ENCODE measurements at regions not wholly inside any gene's neighbourhood (a gene's known extent, or its start where the extent isn't known, plus 50 kb on each side); places are given as distances from the start of the nearest gene placed in this dataset.

DNA sequence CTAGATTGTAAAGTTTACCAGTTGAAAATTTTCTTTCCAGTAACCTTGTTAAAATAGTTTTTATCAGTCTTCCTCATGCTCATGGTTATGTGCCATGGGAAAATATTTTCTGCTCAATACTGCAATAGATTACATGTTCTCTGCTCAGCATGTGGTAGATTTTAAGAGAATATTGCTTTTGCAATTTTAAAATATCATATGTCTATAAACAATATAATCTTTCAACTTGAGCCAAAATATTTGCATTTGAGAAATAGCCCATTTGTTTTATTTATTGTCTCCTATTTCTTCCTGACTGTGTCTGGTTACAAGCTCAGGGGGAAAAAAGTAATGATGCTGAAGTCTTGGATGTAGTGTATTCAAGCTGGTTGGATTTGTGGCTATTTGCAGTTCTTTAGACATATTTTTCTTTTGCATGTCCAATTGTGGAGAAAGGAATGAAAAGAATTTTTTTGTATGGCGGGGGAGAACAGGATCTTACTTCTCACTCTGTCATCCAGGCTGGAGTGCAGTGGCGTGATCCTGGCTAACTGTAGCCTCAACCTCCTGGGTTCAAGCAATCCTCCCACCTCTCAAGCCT lies 342.6 kb upstream of the NAV3 start:
- TF ChIP-seq, protein P1, sequence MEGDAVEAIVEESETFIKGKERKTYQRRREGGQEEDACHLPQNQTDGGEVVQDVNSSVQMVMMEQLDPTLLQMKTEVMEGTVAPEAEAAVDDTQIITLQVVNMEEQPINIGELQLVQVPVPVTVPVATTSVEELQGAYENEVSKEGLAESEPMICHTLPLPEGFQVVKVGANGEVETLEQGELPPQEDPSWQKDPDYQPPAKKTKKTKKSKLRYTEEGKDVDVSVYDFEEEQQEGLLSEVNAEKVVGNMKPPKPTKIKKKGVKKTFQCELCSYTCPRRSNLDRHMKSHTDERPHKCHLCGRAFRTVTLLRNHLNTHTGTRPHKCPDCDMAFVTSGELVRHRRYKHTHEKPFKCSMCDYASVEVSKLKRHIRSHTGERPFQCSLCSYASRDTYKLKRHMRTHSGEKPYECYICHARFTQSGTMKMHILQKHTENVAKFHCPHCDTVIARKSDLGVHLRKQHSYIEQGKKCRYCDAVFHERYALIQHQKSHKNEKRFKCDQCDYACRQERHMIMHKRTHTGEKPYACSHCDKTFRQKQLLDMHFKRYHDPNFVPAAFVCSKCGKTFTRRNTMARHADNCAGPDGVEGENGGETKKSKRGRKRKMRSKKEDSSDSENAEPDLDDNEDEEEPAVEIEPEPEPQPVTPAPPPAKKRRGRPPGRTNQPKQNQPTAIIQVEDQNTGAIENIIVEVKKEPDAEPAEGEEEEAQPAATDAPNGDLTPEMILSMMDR (conservative IDR thresholded peaks at IDR 0.05) = no peak
- TF ChIP-seq ZFX (IDR thresholded peaks at IDR 0.05) = no peak
